Mesenchymal stem cell (in vitro differentiated cells and primary cell): ENCODE measurements at regions not wholly inside any gene's neighbourhood (a gene's known extent, or its start where the extent isn't known, plus 50 kb on each side); places are given as distances from the start of the nearest gene placed in this dataset.

ENCODE experiments used
- DNase-seq: peaks from one replicate; pipeline ENCODE4 v3.0.0-alpha.2; 2013
- H2AFZ ChIP-seq: one replicate; pipeline ENCODE4 v1.6.1; 2013; ENCODE audit warnings: low read depth, mild to moderate bottlenecking, control low read depth, inconsistent platforms, low read length, moderate library complexity
- H2AK5ac ChIP-seq: 2 replicates; pipeline ENCODE4 v1.6.1; 2013; ENCODE audit warnings: low read length, moderate library complexity, mild to moderate bottlenecking, inconsistent platforms; ENCODE audit not compliant: severe bottlenecking
- H2BK120ac ChIP-seq: one replicate; pipeline ENCODE4 v1.6.1; 2013; ENCODE audit warnings: low read depth, mild to moderate bottlenecking, inconsistent platforms, low read length, moderate library complexity
- H2BK12ac ChIP-seq, 2 experiments: one replicate each; pipeline ENCODE4 v1.6.1; 2013; ENCODE audit warnings: inconsistent platforms in 2 of 2, low read length in 2 of 2, mild to moderate bottlenecking in 2 of 2, moderate library complexity in 2 of 2, control low read depth in 1 of 2
- H2BK15ac ChIP-seq: one replicate; pipeline ENCODE4 v1.6.1; 2013; ENCODE audit warnings: mild to moderate bottlenecking, low read depth, inconsistent platforms; ENCODE audit not compliant: poor library complexity, severe bottlenecking
- H2BK5ac ChIP-seq: 2 replicates; pipeline ENCODE4 v1.6.1; 2013; ENCODE audit warnings: low read depth, mild to moderate bottlenecking, low read length, control low read depth, inconsistent platforms; ENCODE audit not compliant: poor library complexity, severe bottlenecking
- H3K14ac ChIP-seq, 2 experiments: one replicate each; pipeline ENCODE4 v1.6.1; 2013; ENCODE audit warnings: inconsistent platforms in 2 of 2, low read length in 2 of 2, control low read depth in 1 of 2, mild to moderate bottlenecking in 1 of 2, moderate library complexity in 1 of 2
- H3K18ac ChIP-seq, 2 experiments: one replicate each; pipeline ENCODE4 v1.6.1; 2013; ENCODE audit warnings: inconsistent platforms in 2 of 2, low read length in 2 of 2, control low read depth in 1 of 2, low read depth in 1 of 2, mild to moderate bottlenecking in 1 of 2
- H3K23ac ChIP-seq, 2 experiments: one replicate each; pipeline ENCODE4 v1.6.1; 2013; ENCODE audit warnings: inconsistent platforms in 2 of 2, low read length in 2 of 2, mild to moderate bottlenecking in 2 of 2, moderate library complexity in 2 of 2, control low read depth in 1 of 2
- H3K27ac ChIP-seq: 2 replicates; pipeline ENCODE4 v1.5.1; 2013; ENCODE audit warnings: mild to moderate bottlenecking, moderate library complexity, low read length, control low read depth, inconsistent platforms; ENCODE audit not compliant: poor library complexity, severe bottlenecking
- H3K27me3 ChIP-seq, 2 experiments: 2 replicates each; pipeline versions ENCODE4 v1.6.1 to v1.7.0; 2013; ENCODE audit warnings: low read length in 2 of 2, mild to moderate bottlenecking in 2 of 2, moderate library complexity in 2 of 2, control low read depth in 1 of 2, inconsistent platforms in 1 of 2; ENCODE audit not compliant: control insufficient read depth in 1 of 2, insufficient read depth in 1 of 2
- H3K36me3 ChIP-seq, 2 experiments: 2 replicates each; pipeline versions ENCODE4 v1.6.1 to v1.7.0; 2013; ENCODE audit warnings: low read length in 2 of 2, control low read depth in 1 of 2, inconsistent platforms in 1 of 2, low read depth in 1 of 2, mild to moderate bottlenecking in 1 of 2; ENCODE audit not compliant: insufficient read depth in 2 of 2, control insufficient read depth in 1 of 2
- H3K4ac ChIP-seq, 2 experiments: one replicate each; pipeline ENCODE4 v1.6.1; 2013; ENCODE audit warnings: inconsistent platforms in 2 of 2, low read length in 2 of 2, mild to moderate bottlenecking in 2 of 2, moderate library complexity in 2 of 2, control low read depth in 1 of 2, low read depth in 1 of 2
- H3K4me1 ChIP-seq: 2 replicates; pipeline ENCODE4 v1.6.1; 2013; ENCODE audit warnings: low read depth, low read length, control low read depth; ENCODE audit not compliant: control insufficient read depth, insufficient read depth
- H3K4me2 ChIP-seq: 2 replicates; pipeline ENCODE4 v1.6.1; 2013; ENCODE audit warnings: low read length, mild to moderate bottlenecking, inconsistent platforms; ENCODE audit not compliant: poor library complexity, severe bottlenecking
- H3K4me3 ChIP-seq, 2 experiments: 2 replicates each; pipeline versions ENCODE4 v1.5.1 to v1.7.0; 2013; ENCODE audit warnings: low read length in 2 of 2, mild to moderate bottlenecking in 2 of 2, control low read depth in 1 of 2, low read depth in 1 of 2; ENCODE audit not compliant: insufficient read depth in 1 of 2
- H3K79me1 ChIP-seq: replicated peaks from 2 replicates; pipeline ENCODE4 v1.6.1; 2013; ENCODE audit warnings: mild to moderate bottlenecking, control low read depth, low read length, inconsistent platforms; ENCODE audit not compliant: poor library complexity, severe bottlenecking
- H3K9ac ChIP-seq: 2 replicates; pipeline ENCODE4 v1.7.0; 2013; ENCODE audit warnings: mild to moderate bottlenecking, low read length, moderate library complexity
- H3K9me3 ChIP-seq: 2 replicates; pipeline ENCODE4 v1.7.0; 2013; ENCODE audit warnings: mild to moderate bottlenecking, low read length; ENCODE audit not compliant: control insufficient read depth
- H4K8ac ChIP-seq: one replicate; pipeline ENCODE4 v1.6.1; 2013; ENCODE audit warnings: inconsistent platforms, mild to moderate bottlenecking, low read length, moderate library complexity
- H4K91ac ChIP-seq: one replicate; pipeline ENCODE4 v1.6.1; 2013; ENCODE audit warnings: mild to moderate bottlenecking, low read length, inconsistent platforms
- WGBS: methylation state at CpG from one replicate; pipeline ENCODE4 v1.1.7; 2013; ENCODE audit warnings: mixed read lengths; 5-methylcytosine and 5-hydroxymethylcytosine counted together

- no peak overlapping the region for H2BK15ac ChIP-seq
- H3K18ac ChIP-seq = no peak overlapping the region
- H2BK120ac ChIP-seq = no peak overlapping the region
- H3K23ac ChIP-seq = no peak overlapping the region
- no peak for DNase-seq
- no peak overlapping the region for H3K9ac ChIP-seq
- no peaks in the 10 kb centered on the region for H3K36me3 ChIP-seq
- H2BK5ac ChIP-seq = no peak overlapping the region
- peaks cover 3% of the 10 kb centered on the region for H3K4me1 ChIP-seq
- no peaks in the 10 kb centered on the region for H3K9me3 ChIP-seq
- H2AFZ ChIP-seq = no peak overlapping the region
- H2AK5ac ChIP-seq = no peak overlapping the region
- no peak overlapping the region for H3K4ac ChIP-seq
- no peak overlapping the region for H4K91ac ChIP-seq
- H3K79me1 ChIP-seq = peaks cover 4% of the 10 kb centered on the region
- H4K8ac ChIP-seq = no peak overlapping the region
- no peaks in the 10 kb centered on the region for H3K27me3 ChIP-seq
- no peak overlapping the region for H3K4me3 ChIP-seq
- no peak overlapping the region for H3K4me2 ChIP-seq
- H2BK12ac ChIP-seq = no peak overlapping the region
- no peak overlapping the region for H3K14ac ChIP-seq
- H3K27ac ChIP-seq = no peak overlapping the region
Observed at GRCh38 chr7:86954971-86955370, 104.5 kb downstream of the ELAPOR2 start.

- no peak overlapping the region for H2BK5ac ChIP-seq
- no peak overlapping the region for H2BK12ac ChIP-seq
- H3K4me2 ChIP-seq = no peak overlapping the region
- no peak overlapping the region for H3K4ac ChIP-seq
- H4K8ac ChIP-seq = no peak overlapping the region
- H2AK5ac ChIP-seq = no peak overlapping the region
- H3K27me3 ChIP-seq = no peaks in the 10 kb centered on the region
- no peak overlapping the region for H3K23ac ChIP-seq
- H3K9ac ChIP-seq = no peak overlapping the region
- no peak overlapping the region for H3K18ac ChIP-seq
- H2AFZ ChIP-seq = no peak overlapping the region
- no peak for DNase-seq
- no peaks in the 10 kb centered on the region for H3K36me3 ChIP-seq
- no peak overlapping the region for H3K14ac ChIP-seq
- no peak overlapping the region for H2BK15ac ChIP-seq
- no peaks in the 10 kb centered on the region for H3K9me3 ChIP-seq
- no peak overlapping the region for H2BK120ac ChIP-seq
- H3K79me1 ChIP-seq = peaks cover 4% of the 10 kb centered on the region
- no peak overlapping the region for H4K91ac ChIP-seq
- H3K4me1 ChIP-seq = peaks cover 3% of the 10 kb centered on the region
- H3K27ac ChIP-seq = no peak overlapping the region
- no CpG with 5 or more reads among the region's 3 CpGs for WGBS
- no peak overlapping the region for H3K4me3 ChIP-seq
Observed at GRCh38 chr7:86953653-86954336, 105.7 kb downstream of the ELAPOR2 start.

- no peak for DNase-seq
- H3K79me1 ChIP-seq = peaks cover 2% of the 10 kb centered on the region
- no peaks in the 10 kb centered on the region for H3K9me3 ChIP-seq
- no peak overlapping the region for H2BK5ac ChIP-seq
- H2BK120ac ChIP-seq = no peak overlapping the region
- no peak overlapping the region for H3K18ac ChIP-seq
- no peak overlapping the region for H3K9ac ChIP-seq
- no peak overlapping the region for H4K91ac ChIP-seq
- no peak overlapping the region for H3K14ac ChIP-seq
- no peak overlapping the region for H4K8ac ChIP-seq
- H3K4ac ChIP-seq = no peak overlapping the region
- no peak overlapping the region for H2AK5ac ChIP-seq
- no peak overlapping the region for H2AFZ ChIP-seq
- no peak overlapping the region for H2BK15ac ChIP-seq
- no peak overlapping the region for H3K27ac ChIP-seq
- H3K27me3 ChIP-seq = no peaks in the 10 kb centered on the region
- no peak overlapping the region for H3K4me3 ChIP-seq
- no peak overlapping the region for H3K4me2 ChIP-seq
- H2BK12ac ChIP-seq = no peak overlapping the region
- H3K23ac ChIP-seq = no peak overlapping the region
- no peaks in the 10 kb centered on the region for H3K36me3 ChIP-seq
- peaks cover 3% of the 10 kb centered on the region for H3K4me1 ChIP-seq
Observed at GRCh38 chr7:86953219-86953618, 106.2 kb downstream of the ELAPOR2 start.

- no peak overlapping the region for H3K9ac ChIP-seq
- no peak overlapping the region for H3K4me2 ChIP-seq
- no peak overlapping the region for H3K27ac ChIP-seq
- peaks cover 2% of the 10 kb centered on the region for H3K79me1 ChIP-seq
- no peak overlapping the region for H3K4me3 ChIP-seq
- no peak for DNase-seq
- no peak overlapping the region for H2BK5ac ChIP-seq
- no peaks in the 10 kb centered on the region for H3K9me3 ChIP-seq
- no peak overlapping the region for H2BK12ac ChIP-seq
- no peak overlapping the region for H4K91ac ChIP-seq
- H3K14ac ChIP-seq = no peak overlapping the region
- H2BK120ac ChIP-seq = no peak overlapping the region
- no peak overlapping the region for H2AK5ac ChIP-seq
- no peaks in the 10 kb centered on the region for H3K27me3 ChIP-seq
- no peak overlapping the region for H3K23ac ChIP-seq
- H3K18ac ChIP-seq = no peak overlapping the region
- H4K8ac ChIP-seq = no peak overlapping the region
- peaks cover 3% of the 10 kb centered on the region for H3K4me1 ChIP-seq
- H2AFZ ChIP-seq = no peak overlapping the region
- no peak overlapping the region for H2BK15ac ChIP-seq
- H3K4ac ChIP-seq = no peak overlapping the region
- no peaks in the 10 kb centered on the region for H3K36me3 ChIP-seq
Observed at GRCh38 chr7:86951895-86952294, 107.6 kb downstream of the ELAPOR2 start.
